ENCODE measurements at regions not wholly inside any gene's neighbourhood (a gene's known extent, or its start where the extent isn't known, plus 50 kb on each side); places are given as distances from the start of the nearest gene placed in this dataset.

GRCh38 chr20:11608736-11609135, 309.0 kb upstream of the BTBD3 start:
- no peak overlapping the region for H3K4me3 ChIP-seq (ENCODE audit: low read depth in 1 of 2, low read length in 2 of 2)
- no peaks in the 10 kb centered on the region for H3K4me1 ChIP-seq (ENCODE audit: insufficient read depth, low read length)
- H3K9me3 ChIP-seq (ENCODE audit: low read length) = no peaks in the 10 kb centered on the region
- H3K27ac ChIP-seq (ENCODE audit: low read depth, low read length) = no peak overlapping the region
- no peaks in the 10 kb centered on the region for H3K36me3 ChIP-seq (ENCODE audit: insufficient read depth, low read length)
- H3K9ac ChIP-seq (ENCODE audit: low read length) = no peak overlapping the region
- H3K27me3 ChIP-seq (ENCODE audit: control insufficient read depth in 1 of 2, insufficient read depth in 2 of 2, low read length in 2 of 2) = no peaks in the 10 kb centered on the region

- no peak overlapping the region for H3K27ac ChIP-seq (ENCODE audit: low read depth, low read length)
- H3K9ac ChIP-seq (ENCODE audit: low read length) = no peak overlapping the region
- no peaks in the 10 kb centered on the region for H3K4me1 ChIP-seq (ENCODE audit: insufficient read depth, low read length)
- H3K9me3 ChIP-seq (ENCODE audit: low read length) = no peaks in the 10 kb centered on the region
- no peaks in the 10 kb centered on the region for H3K36me3 ChIP-seq (ENCODE audit: insufficient read depth, low read length)
- H3K4me3 ChIP-seq (ENCODE audit: low read depth in 1 of 2, low read length in 2 of 2) = no peak overlapping the region
- H3K27me3 ChIP-seq (ENCODE audit: control insufficient read depth in 1 of 2, insufficient read depth in 2 of 2, low read length in 2 of 2) = no peaks in the 10 kb centered on the region
These were observed 293.0 kb upstream of the BTBD3 start for GRCh38 chr20:11624704-11625103.

- H3K27me3 ChIP-seq (ENCODE audit: control insufficient read depth in 1 of 2, insufficient read depth in 2 of 2, low read length in 2 of 2) = no peaks in the 10 kb centered on the region
- no peaks in the 10 kb centered on the region for H3K9me3 ChIP-seq (ENCODE audit: low read length)
- H3K4me1 ChIP-seq (ENCODE audit: insufficient read depth, low read length) = no peaks in the 10 kb centered on the region
- no peak overlapping the region for H3K27ac ChIP-seq (ENCODE audit: low read depth, low read length)
- no peak overlapping the region for H3K9ac ChIP-seq (ENCODE audit: low read length)
- H3K4me3 ChIP-seq (ENCODE audit: low read depth in 1 of 2, low read length in 2 of 2) = no peak overlapping the region
- no peaks in the 10 kb centered on the region for H3K36me3 ChIP-seq (ENCODE audit: insufficient read depth, low read length)
These were observed 291.1 kb upstream of the BTBD3 start for GRCh38 chr20:11626551-11626950.

GRCh38 chr20:11642866-11643265, 274.8 kb upstream of the BTBD3 start:
- Histone ChIP-seq H3K9ac (ENCODE audit: low read length) (no peak overlapping the region), H3K27ac (ENCODE audit: low read depth, low read length) (no peak overlapping the region), H3K36me3 (ENCODE audit: insufficient read depth, low read length) (no peaks in the 10 kb centered on the region), H3K27me3 (ENCODE audit: control insufficient read depth in 1 of 2, insufficient read depth in 2 of 2, low read length in 2 of 2) (no peaks in the 10 kb centered on the region), H3K9me3 (ENCODE audit: low read length) (no peaks in the 10 kb centered on the region), H3K4me1 (ENCODE audit: insufficient read depth, low read length) (no peaks in the 10 kb centered on the region), H3K4me3 (ENCODE audit: low read depth in 1 of 2, low read length in 2 of 2) (no peak overlapping the region)

GRCh38 chr20:11646359-11646758, 271.3 kb upstream of the BTBD3 start:
- H3K27ac ChIP-seq (ENCODE audit: low read depth, low read length) = no peak overlapping the region

GRCh38 chr20:11650566-11650965, 267.1 kb upstream of the BTBD3 start:
- Histone ChIP-seq H3K4me1 (ENCODE audit: insufficient read depth, low read length) (no peaks in the 10 kb centered on the region), H3K9ac (ENCODE audit: low read length) (no peak overlapping the region), H3K27me3 (ENCODE audit: control insufficient read depth in 1 of 2, insufficient read depth in 2 of 2, low read length in 2 of 2) (no peaks in the 10 kb centered on the region), H3K9me3 (ENCODE audit: low read length) (no peaks in the 10 kb centered on the region), H3K27ac (ENCODE audit: low read depth, low read length) (no peak overlapping the region), H3K36me3 (ENCODE audit: insufficient read depth, low read length) (no peaks in the 10 kb centered on the region), H3K4me3 (ENCODE audit: low read depth in 1 of 2, low read length in 2 of 2) (no peak overlapping the region)

More at GRCh38 chr20:11646359-11646758, 271.3 kb upstream of the BTBD3 start:
- H3K4me3 ChIP-seq (ENCODE audit: low read depth in 1 of 2, low read length in 2 of 2) = no peak overlapping the region
- no peaks in the 10 kb centered on the region for H3K4me1 ChIP-seq (ENCODE audit: insufficient read depth, low read length)
- no peaks in the 10 kb centered on the region for H3K9me3 ChIP-seq (ENCODE audit: low read length)
- H3K36me3 ChIP-seq (ENCODE audit: insufficient read depth, low read length) = no peaks in the 10 kb centered on the region
- H3K9ac ChIP-seq (ENCODE audit: low read length) = no peak overlapping the region
- no peaks in the 10 kb centered on the region for H3K27me3 ChIP-seq (ENCODE audit: control insufficient read depth in 1 of 2, insufficient read depth in 2 of 2, low read length in 2 of 2)

- Histone ChIP-seq H3K9me3 (ENCODE audit: low read length) (no peaks in the 10 kb centered on the region), H3K4me1 (ENCODE audit: insufficient read depth, low read length) (no peaks in the 10 kb centered on the region), H3K36me3 (ENCODE audit: insufficient read depth, low read length) (no peaks in the 10 kb centered on the region), H3K9ac (ENCODE audit: low read length) (no peak overlapping the region), H3K4me3 (ENCODE audit: low read depth in 1 of 2, low read length in 2 of 2) (no peak overlapping the region), H3K27ac (ENCODE audit: low read depth, low read length) (no peak overlapping the region), H3K27me3 (ENCODE audit: control insufficient read depth in 1 of 2, insufficient read depth in 2 of 2, low read length in 2 of 2) (no peaks in the 10 kb centered on the region)
These were observed 266.6 kb upstream of the BTBD3 start for GRCh38 chr20:11651138-11651537.

GRCh38 chr20:11651647-11652046, 266.0 kb upstream of the BTBD3 start:
- no peaks in the 10 kb centered on the region for H3K27me3 ChIP-seq (ENCODE audit: control insufficient read depth in 1 of 2, insufficient read depth in 2 of 2, low read length in 2 of 2)
- H3K9ac ChIP-seq (ENCODE audit: low read length) = no peak overlapping the region
- H3K4me1 ChIP-seq (ENCODE audit: insufficient read depth, low read length) = no peaks in the 10 kb centered on the region
- H3K9me3 ChIP-seq (ENCODE audit: low read length) = no peaks in the 10 kb centered on the region
- no peak overlapping the region for H3K4me3 ChIP-seq (ENCODE audit: low read depth in 1 of 2, low read length in 2 of 2)
- H3K27ac ChIP-seq (ENCODE audit: low read depth, low read length) = no peak overlapping the region
- H3K36me3 ChIP-seq (ENCODE audit: insufficient read depth, low read length) = no peaks in the 10 kb centered on the region

GRCh38 chr20:11652128-11652527, 265.6 kb upstream of the BTBD3 start:
- no peaks in the 10 kb centered on the region for H3K36me3 ChIP-seq (ENCODE audit: insufficient read depth, low read length)
- no peaks in the 10 kb centered on the region for H3K9me3 ChIP-seq (ENCODE audit: low read length)
- H3K4me1 ChIP-seq (ENCODE audit: insufficient read depth, low read length) = no peaks in the 10 kb centered on the region
- H3K27me3 ChIP-seq (ENCODE audit: control insufficient read depth in 1 of 2, insufficient read depth in 2 of 2, low read length in 2 of 2) = no peaks in the 10 kb centered on the region
- H3K27ac ChIP-seq (ENCODE audit: low read depth, low read length) = no peak overlapping the region
- H3K9ac ChIP-seq (ENCODE audit: low read length) = no peak overlapping the region
- H3K4me3 ChIP-seq (ENCODE audit: low read depth in 1 of 2, low read length in 2 of 2) = no peak overlapping the region

- Histone ChIP-seq H3K36me3 (ENCODE audit: insufficient read depth, low read length) (no peaks in the 10 kb centered on the region), H3K9me3 (ENCODE audit: low read length) (no peaks in the 10 kb centered on the region), H3K27me3 (ENCODE audit: control insufficient read depth in 1 of 2, insufficient read depth in 2 of 2, low read length in 2 of 2) (no peaks in the 10 kb centered on the region), H3K4me3 (ENCODE audit: low read depth in 1 of 2, low read length in 2 of 2) (no peak overlapping the region), H3K27ac (ENCODE audit: low read depth, low read length) (no peak overlapping the region), H3K9ac (ENCODE audit: low read length) (no peak overlapping the region), H3K4me1 (ENCODE audit: insufficient read depth, low read length) (no peaks in the 10 kb centered on the region)
These were observed 262.9 kb upstream of the BTBD3 start for GRCh38 chr20:11654766-11655165.

GRCh38 chr20:11660673-11661072, 257.0 kb upstream of the BTBD3 start:
- Histone ChIP-seq H3K4me3 (ENCODE audit: low read depth in 1 of 2, low read length in 2 of 2) (no peak overlapping the region), H3K9ac (ENCODE audit: low read length) (no peak overlapping the region), H3K9me3 (ENCODE audit: low read length) (no peaks in the 10 kb centered on the region), H3K27ac (ENCODE audit: low read depth, low read length) (no peak overlapping the region), H3K4me1 (ENCODE audit: insufficient read depth, low read length) (no peaks in the 10 kb centered on the region), H3K36me3 (ENCODE audit: insufficient read depth, low read length) (no peaks in the 10 kb centered on the region), H3K27me3 (ENCODE audit: control insufficient read depth in 1 of 2, insufficient read depth in 2 of 2, low read length in 2 of 2) (no peaks in the 10 kb centered on the region)

- no peaks in the 10 kb centered on the region for H3K36me3 ChIP-seq (ENCODE audit: insufficient read depth, low read length)
- H3K4me3 ChIP-seq (ENCODE audit: low read depth in 1 of 2, low read length in 2 of 2) = no peak overlapping the region
- no peaks in the 10 kb centered on the region for H3K9me3 ChIP-seq (ENCODE audit: low read length)
- H3K4me1 ChIP-seq (ENCODE audit: insufficient read depth, low read length) = peaks cover under 1% of the 10 kb centered on the region
- no peak overlapping the region for H3K9ac ChIP-seq (ENCODE audit: low read length)
- H3K27ac ChIP-seq (ENCODE audit: low read depth, low read length) = no peak overlapping the region
- H3K27me3 ChIP-seq (ENCODE audit: control insufficient read depth in 1 of 2, insufficient read depth in 2 of 2, low read length in 2 of 2) = no peaks in the 10 kb centered on the region
These were observed 246.6 kb upstream of the BTBD3 start for GRCh38 chr20:11671015-11671511.
